HG02973 (cell line): ENCODE measurements at regions not wholly inside any gene's neighbourhood (a gene's known extent, or its start where the extent isn't known, plus 50 kb on each side); places are given as distances from the start of the nearest gene placed in this dataset.

ENCODE experiments used
- ATAC-seq: cut with Tn5 transposase; IDR thresholded peaks from one replicate; pipeline ENCODE4 v1.9.1; 2021; ENCODE audit warnings: moderate library complexity; ENCODE audit not compliant: unreplicated experiment

DNA sequence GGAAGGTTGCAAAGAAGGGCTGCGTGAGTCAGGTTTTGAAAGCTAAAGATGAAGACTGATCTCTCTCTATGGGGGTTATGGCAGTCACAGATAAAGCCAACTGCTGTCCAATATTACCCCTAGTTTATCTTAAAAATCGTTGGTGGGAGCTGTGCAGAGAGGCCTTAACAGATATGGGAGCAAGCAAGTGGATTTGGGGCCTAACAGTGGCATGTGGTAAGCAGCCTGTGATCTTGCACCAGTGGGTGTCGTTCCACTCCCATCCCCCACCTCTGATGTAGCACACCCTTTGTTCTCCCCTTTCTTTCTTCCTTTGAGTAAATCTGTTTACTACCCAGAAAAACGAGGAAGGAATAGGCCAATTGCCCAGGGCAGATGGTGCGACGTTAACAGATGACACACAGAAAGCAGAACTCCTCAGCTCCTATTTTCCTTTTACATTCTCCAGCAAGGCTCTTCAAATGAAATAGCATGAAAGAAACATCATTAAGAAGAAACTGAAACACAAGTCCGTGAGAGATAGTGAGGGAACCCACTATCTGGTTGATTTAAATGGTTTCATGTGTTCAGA lies 274.1 kb upstream of the CITED2 start:
- ATAC-seq: no peak

DNA sequence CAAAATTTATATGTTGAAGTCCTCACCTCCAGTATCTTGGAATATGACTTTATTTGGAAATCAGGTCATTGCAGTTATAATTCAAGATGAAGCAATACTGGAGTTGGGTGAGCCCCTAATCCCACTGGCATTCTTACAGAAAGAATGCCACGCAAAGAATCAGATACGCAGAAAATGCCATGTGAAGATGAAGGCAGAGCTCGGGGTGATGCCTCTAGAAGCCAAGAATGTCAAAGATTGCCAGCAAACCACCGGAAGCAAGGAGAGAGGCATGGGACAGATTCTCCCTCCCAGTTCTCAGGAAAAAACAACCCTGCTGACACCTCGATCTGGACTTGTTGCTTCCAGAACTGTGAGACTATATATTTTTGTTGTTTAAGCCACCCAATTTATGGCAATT lies 273.4 kb upstream of the CITED2 start:
- ATAC-seq: no peak

DNA sequence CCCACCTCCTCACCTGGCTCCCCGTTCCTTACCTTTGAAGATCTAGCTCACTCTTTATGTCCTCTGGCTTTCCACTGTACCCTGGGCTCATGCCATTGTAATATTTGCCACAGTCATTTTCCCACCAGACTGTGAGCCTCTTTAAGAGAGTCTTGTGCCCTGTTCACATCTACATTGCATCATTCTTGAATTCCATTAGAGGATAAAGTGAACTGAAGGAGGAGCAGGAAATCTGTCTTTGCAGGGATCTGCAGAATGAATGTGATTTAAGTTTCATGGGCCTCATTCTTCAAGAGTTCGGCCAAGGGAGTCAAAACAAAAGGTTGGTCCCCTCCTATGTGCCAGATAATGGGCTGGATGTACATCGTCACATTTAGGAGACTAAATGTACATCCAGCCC lies 272.6 kb upstream of the CITED2 start:
- ATAC-seq: no peak

DNA sequence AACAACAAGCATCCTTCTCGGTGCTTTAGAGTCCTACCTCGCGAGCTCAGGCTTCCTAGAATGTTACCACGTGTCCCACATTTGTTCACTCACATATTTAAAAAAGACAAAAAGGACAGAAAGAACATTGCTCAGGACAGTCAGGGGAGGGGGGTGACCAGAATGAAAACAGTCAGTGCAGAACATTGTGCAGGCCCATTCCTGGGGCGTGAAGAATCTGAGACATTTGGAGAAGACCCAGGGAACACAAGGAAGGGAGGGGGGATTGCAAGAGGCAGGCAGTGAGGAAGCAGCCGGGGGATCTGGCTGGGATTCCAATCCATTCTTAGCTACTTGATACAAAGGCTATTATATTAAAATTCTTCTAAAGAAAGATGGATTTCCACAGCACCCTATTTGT lies 270.4 kb upstream of the CITED2 start:
- ATAC-seq: no peak

DNA sequence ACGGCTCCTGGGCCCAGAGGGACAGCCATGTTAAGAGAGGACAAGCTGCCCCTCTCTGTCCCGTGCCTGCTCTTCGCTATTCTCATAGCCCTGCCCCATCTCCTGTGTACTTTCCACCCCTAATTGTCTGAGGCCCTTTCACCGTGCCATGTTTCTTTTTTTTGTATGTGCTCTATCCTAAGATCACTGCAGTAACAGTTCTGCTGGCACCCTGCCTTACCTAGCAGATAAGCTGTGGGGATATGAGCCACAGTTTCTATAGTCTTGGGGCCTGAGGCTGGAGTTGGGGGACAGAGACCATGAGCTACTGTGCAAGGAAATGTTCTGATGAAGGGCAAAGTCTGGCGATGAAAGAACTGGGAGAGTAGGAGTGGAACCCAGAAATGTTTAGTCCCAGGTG lies 269.5 kb upstream of the CITED2 start:
- no peak for ATAC-seq

DNA sequence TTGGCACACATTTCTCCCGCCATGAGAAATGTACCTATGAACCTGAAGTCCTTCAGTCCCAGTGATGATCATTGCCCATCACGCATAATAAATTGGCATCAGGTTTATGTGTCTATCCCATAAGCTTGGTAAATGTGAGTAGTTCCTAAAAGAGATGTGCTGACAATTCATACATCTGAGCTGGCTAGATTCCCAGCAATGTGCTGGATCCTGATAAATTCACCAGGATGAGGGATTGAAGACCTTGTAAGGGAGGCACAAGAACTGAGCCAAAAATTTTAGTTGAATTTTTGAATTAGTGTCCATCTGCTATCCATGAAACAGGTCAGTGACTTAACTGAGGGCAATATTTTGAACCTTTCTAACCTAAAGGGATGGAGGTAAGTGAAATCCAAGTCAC lies 267.9 kb upstream of the CITED2 start:
- no peak for ATAC-seq

DNA sequence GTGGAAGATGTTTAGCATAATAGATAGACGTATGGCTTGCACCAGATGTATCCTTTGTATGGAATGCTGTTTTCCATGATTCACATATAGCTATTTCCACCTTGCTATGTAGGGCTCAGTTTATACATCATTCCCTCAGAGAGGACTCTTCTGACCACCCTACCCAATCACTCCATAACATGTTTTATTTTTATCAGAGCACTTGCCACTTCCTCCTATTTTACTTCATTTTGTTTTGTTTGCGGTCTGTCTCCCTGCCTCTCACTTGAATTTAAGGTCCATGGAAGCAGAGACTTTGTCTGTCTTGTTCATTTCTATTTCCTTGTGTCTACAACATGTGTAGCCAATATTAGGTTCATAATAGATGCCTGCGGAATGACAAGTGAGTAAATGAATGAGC lies 266.9 kb upstream of the CITED2 start:
- no peak for ATAC-seq

DNA sequence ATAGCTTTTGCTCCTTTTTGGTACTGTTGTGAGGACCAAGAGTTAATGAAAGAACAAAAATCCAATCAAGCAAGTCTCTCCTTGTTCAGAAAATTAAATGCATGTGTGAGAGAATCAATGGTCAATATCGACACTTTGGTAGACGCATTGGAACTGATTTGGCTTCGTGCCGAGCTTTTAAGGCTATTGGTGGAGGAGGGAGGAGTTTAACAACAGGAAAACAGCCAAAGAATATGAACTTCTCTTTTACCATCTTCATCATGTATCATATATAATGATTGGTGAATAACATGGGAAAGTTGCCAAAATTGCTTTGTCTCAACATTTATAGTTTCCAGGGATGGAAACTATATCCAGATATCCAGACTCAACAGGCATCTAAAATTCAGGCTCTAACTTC lies 266.5 kb upstream of the CITED2 start:
- peak; percentile 10 for ATAC-seq

DNA sequence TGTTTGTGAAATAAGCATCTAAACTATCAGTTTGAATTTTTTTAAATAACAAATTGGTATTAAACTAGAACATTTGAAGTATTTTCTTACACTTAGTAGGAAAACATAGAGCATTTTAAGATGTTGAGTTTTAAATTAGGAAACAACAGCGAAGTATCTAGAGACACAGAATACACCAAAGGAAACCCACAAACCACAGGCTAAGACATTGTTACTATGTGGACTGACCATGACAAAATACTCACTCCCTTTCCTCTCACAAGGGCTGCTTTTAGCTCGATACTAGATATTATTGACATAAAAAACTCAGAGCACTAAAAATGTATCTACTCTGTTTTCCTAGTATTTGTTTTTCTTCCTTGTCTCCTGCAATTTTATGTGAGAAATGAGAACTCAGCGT lies 266.0 kb upstream of the CITED2 start:
- peak; percentile 94 for ATAC-seq

DNA sequence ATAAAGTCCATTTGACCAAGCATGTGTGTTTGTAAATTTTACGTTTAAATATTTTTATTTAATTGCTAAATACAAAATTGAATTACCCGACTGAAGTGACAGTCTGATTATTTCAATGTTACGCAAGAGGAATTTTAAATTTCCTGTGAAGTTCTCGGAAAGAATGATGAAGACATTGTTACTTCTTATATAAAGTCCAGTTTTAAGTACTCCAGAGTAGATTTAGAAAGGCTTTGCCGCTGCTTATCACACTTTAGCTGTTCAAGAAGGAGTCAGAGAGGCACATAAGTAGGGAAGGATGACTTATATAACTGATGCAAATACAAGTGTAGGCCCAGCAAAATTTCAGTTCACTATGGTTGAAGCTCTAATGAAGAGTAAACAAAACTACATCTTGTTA lies 265.1 kb upstream of the CITED2 start:
- ATAC-seq: no peak

DNA sequence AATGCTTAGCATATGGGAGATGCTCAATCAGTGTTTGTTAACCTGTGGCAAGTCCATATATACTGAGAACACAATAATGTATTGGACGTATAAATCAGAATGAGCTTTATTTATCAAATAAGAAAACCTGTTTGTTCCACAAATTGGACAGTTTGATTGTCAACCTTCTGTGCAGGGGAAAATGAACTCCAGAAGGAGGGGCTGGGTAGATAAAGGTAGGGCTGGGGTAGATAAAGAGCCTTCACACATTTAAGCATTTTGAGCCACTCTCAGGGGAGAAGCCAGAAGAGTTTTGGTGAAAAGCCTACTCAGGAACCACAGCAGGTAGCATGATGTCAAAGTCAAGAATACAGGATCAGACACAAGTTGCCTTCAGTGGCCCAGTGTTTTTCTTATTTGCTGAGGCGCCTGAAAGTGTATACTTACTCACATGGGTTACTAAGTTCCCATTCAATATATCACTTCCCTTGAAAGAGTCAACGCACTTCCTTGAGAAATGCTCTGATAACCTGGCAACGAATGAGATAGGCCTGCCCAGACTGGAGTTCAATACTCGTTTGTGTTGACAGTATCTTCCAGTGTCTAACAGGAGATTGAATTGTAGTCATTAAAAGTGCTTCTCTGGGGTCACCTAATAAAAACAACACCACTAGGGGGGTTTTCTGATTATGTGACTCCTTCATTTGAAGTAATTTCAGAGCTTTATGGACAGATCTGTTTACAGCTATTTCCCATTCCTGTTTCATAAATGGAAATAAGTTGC lies 263.9 kb upstream of the CITED2 start:
- no peak for ATAC-seq

DNA sequence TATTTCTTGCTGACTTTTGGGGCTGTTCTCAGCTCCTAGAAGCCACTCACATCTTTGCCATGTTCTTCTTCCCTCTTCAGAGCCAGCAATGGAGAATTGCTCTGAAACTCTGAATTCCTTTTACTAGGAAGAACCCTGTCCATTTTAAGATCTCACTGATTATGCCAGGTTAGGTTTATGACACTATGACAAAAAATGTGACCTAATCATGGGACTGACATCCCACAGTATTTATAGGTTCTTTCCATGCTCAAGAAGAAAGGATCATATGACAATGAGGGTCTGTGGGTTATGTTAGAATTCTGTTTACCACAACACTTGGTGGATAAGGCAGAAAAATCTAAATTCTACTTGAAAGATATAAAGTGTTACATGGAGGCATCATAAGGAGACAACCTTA lies 263.3 kb upstream of the CITED2 start:
- no peak for ATAC-seq

DNA sequence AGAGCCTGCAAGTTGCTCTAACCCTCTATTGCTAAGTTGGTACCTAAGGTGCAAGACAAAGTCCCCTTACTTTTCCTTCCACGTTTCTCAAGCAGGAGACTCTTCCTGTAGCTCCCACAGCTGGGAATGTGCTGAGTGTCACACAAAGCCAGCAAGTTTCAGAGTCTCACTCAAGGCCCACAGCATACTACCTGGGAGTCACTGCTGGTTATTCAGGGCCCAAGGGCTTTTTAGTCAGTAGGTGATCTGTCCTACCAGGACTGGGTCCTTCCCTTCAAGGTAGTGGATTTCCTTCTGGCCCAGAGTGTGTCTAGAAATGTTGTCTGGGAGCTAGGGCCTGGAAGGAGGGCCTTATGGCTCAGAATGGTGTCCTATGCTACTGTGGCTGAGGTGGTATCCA lies 261.9 kb upstream of the CITED2 start:
- ATAC-seq: no peak

DNA sequence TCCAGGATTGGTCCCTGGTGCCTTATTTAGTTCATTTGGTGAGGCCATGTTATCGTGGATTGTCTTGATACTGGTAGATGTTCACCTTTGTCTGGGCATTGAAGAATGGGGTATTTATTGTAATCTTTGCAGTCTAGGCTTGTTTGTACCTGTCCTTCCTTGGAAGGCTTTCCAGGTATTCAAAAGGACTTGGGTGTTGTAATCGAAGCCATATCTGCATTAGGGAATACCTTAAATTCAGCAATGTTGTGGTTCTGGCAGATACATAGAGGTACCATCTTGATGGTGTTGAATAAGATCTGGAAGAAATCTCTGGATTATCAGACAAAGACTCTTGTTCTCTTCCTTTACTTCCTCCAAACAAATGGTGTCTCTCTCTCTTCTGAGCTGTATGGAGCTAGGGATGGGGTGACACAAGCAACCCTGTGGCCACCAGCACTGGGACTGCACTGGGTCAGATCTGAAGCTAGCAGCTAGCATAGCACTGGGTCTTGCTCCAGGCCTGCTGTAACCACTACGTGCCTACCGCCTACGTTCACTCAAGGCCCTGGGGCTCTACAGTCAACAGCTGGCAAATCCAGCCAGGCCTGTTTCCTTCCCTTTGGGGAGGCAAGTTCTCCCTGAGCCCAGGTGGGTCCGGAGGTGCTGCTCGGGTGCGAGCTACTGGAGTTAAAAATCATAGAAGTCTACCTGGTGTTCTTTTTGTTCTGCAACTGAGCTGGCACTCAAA lies 261.1 kb upstream of the CITED2 start:
- no peak for ATAC-seq

DNA sequence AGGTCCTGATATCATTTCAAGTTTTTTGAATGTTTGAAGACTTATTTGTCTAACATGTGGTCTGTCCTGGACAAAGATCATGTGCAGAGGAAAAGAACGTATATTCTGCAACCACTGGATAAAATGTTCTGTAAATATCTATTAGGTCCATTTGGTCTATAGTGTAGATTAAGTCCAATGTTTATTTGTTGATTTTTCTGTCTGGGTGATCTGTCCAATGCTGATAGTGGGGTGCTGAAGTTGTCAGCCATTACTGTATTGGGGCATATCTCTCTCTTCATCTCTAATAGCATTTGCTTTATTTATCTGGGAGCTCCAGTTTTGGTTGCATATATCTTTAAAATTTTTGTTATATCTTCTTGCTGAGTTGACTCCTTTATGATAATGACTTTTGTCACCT lies 258.4 kb upstream of the CITED2 start:
- ATAC-seq: no peak

DNA sequence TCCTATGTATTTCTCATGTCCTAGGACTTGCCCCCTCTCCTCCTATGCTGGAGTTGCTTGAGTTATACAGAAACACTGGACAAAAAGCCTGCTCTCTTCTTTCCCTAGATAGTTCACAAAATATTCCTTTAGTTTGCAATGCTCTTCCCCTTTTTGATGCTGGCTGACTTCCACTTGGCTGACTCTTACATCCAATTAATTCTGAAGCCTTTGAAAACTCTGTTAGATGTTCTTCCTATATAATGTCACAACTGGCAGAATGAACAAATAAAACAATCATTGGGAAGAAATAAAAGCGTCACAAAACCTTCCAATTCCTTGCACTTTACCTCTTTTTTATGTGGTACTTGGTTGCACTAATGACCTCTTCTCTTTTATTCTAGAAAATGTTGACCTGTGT lies 253.8 kb upstream of the CITED2 start:
- ATAC-seq: no peak

DNA sequence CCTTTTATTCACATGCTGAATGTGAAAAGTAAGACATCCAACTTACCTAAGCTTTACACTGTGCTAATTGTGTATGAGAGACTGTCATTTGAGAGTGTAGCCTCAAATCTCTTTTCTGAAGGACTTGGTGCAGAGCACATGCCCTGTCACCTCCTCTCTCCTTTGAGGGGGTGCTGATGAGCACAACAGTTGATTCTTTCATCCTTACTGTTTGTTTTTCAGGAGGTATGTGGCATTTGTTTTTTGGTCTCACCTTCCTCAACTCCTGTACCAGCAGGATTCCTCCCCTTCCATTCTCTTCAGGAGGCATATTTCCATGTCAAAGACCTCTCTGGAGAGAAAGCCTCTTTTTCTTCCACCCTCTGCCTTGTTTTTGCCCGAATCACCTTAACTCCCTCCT lies 252.6 kb upstream of the CITED2 start:
- no peak for ATAC-seq

DNA sequence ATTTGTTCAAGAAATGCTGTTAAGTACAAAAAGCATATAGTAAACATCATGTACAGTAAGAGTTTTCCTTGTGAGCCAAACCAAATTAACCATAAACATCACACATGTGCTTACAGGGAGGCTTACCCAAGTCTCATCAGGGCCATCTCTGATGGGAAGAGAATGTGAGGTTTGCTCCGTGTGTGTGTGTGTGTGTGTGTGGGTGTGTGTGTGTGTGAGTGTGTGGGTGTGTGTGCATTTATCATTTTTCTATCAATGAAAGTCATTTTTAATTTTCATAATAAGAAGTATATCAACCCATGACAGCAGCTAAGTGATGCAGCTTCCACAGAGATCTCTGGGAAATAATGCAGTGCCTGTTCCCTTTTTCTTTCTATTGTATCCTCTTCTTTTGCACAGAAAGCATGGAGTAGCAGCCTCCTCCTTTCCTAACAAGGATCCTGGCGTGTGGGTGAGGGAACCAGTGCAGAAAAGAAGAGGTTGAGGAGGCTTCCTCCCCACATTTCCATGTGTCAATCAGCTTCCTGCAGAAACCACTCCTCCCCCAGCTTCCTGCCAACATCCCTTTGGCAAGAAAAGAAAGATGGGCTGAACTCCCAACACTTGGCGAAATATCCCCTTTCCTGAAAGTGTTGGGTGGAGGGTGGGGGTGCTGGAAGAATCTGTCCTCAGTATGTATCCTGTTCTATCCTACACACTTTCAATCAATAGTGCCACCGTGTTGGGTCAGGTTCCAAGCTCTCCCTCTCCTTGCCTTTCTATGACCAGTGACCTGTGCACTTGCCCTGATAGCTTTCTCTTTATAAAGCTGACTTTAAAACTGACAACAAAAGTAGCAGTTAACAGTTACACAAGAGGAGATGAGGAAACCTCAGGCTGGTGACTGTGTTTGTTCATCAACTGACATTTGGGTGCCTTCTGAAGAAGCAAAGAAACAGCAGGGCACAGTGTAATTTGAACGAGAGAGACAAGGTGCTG lies 251.8 kb upstream of the CITED2 start:
- ATAC-seq: no peak

DNA sequence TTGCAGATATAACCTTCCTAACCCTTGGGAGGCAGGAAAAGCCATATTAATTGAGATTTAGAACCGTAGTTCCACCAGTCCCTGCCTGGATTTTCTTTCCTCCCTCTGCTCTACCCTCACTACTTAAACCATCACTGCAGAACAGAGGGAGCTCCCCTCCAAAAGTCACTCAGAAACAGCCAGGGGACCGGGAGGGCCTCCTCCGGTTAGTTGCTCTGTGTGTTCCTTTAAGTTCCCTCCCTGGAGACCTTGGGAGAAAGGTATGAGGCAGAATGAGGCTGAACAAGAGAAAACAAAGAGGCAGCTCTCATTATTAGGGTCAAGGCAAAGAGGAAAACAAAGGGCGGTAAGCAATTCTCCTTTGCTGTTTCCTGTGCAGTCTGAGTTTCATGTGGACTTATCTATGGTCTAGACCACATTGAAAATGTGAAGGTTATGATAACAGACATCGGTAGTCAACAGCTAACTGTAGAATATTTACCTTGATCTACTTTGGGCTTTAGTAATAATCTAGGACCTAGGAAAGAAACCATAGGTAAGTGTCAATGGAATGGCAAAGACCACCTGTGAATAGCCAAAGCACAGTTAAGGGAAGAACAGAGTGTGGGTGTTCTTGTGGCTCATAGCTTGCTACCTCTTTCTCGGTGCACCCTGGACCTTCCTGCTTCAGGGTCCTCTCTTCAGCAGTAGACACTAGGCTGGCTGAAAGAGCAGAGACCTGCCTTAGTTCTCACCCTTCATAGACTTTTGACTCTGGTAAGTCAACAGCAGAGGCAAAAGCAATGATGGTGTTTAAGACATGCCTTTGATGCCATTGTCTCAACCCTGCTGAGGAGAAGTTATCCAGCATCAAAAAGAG lies 250.9 kb upstream of the CITED2 start:
- ATAC-seq: no peak

DNA sequence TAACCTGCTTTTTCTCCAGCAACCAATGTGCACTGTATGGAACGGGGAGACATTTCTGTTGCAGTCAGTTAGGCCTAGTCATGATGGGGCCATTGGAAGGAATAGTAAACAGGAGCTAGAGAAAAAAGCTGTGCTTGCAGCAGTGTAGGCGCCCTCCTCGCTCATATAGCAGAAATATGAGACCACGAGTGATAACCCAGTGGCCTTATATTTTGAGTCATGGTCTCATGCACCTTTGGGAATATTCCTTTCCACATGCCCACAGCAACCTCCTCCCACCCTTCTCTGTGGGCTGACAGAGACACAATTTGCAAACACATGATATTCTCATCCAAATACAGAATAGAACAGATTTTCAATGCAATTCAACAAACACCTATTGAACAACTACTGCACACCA lies 248.9 kb upstream of the CITED2 start:
- no peak for ATAC-seq
